Choroid plexus epithelial cell (primary cell): ENCODE measurements at regions not wholly inside any gene's neighbourhood (a gene's known extent, or its start where the extent isn't known, plus 50 kb on each side); places are given as distances from the start of the nearest gene placed in this dataset.

Experiments used
- DNase-seq: peaks from one replicate; pipeline ENCODE4 v3.0.0-alpha.2; 2010; ENCODE audit warnings: low read depth
- H3K4me3 ChIP-seq: 2 replicates; pipeline ENCODE4 v1.5.1; 2011; ENCODE audit warnings: low read depth, mild to moderate bottlenecking, control low read depth, low read length, moderate library complexity
- CTCF ChIP-seq: conservative IDR thresholded peaks from 2 replicates; pipeline ENCODE4 v1.5.1; 2011; ENCODE audit warnings: low read depth, mild to moderate bottlenecking, control low read depth, inconsistent platforms, low read length, moderate library complexity

GRCh38 chr22:26860301-26860700 is 202.9 kb downstream of the MIAT start:
- no peak for TF ChIP-seq CTCF
- DNase-seq, result no peak
- no peak overlapping the region for H3K4me3 ChIP-seq

GRCh38 chr22:26865021-26865420 is 207.6 kb downstream of the MIAT start:
- no peak for TF ChIP-seq CTCF
- no peak for DNase-seq
- H3K4me3 ChIP-seq, result no peak overlapping the region

- DNase-seq, result no peak
- TF ChIP-seq CTCF, result no peak
These were observed 226.0 kb downstream of the MIAT start for GRCh38 chr22:26883393-26883792.

GRCh38 chr22:26884921-26885320 is 227.5 kb downstream of the MIAT start:
- no peak overlapping the region for H3K4me3 ChIP-seq
- TF ChIP-seq CTCF, result no peak
- no peak for DNase-seq

More at GRCh38 chr22:26883393-26883792, 226.0 kb downstream of the MIAT start:
- no peak overlapping the region for H3K4me3 ChIP-seq

GRCh38 chr22:26885441-26886261 is 228.3 kb downstream of the MIAT start:
- no peak for TF ChIP-seq CTCF
- H3K4me3 ChIP-seq, result no peak overlapping the region
- DNase-seq, result no peak

- TF ChIP-seq CTCF, result no peak
- DNase-seq, result peak; percentile 87
- H3K4me3 ChIP-seq, result no peak overlapping the region
These were observed 230.1 kb downstream of the MIAT start for GRCh38 chr22:26887456-26887855.

GRCh38 chr22:26887916-26888315 is 230.5 kb downstream of the MIAT start:
- no peak for DNase-seq
- no peak for TF ChIP-seq CTCF
- H3K4me3 ChIP-seq, result no peak overlapping the region
